ENCODE measurements at regions not wholly inside any gene's neighbourhood (a gene's known extent, or its start where the extent isn't known, plus 50 kb on each side); places are given as distances from the start of the nearest gene placed in this dataset.

DNA sequence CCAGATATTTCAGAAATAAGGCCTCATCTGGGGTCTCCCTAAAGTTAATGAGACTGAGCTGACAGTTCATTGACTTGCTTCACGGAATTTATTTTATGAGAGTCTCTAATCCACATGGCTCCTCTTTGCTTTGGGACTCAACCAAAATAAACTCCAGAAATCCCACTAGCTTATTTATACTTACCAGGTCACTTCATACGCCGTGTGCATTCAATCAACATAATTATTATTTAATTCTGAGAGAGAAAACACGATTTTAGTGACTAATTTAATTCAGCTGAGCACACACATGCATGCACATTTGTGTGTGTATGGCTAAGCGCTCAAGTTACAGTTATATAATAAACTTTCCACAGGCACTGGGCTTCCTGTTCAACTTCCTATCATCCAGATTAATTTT, 333.4 kb upstream of the CCDC196 start:
- no peaks in the 10 kb centered on the region for H3K79me2 ChIP-seq (ENCODE audit: low read length)
- H3K4me2 ChIP-seq (ENCODE audit: low read length): no peak overlapping the region
- H3K9ac ChIP-seq (ENCODE audit: low read length): no peak overlapping the region
- H3K9me3 ChIP-seq (ENCODE audit: insufficient read depth, low read length): no peaks in the 10 kb centered on the region
- H3K4me1 ChIP-seq (ENCODE audit: low read length): no peaks in the 10 kb centered on the region
- no peaks in the 10 kb centered on the region for H3K36me3 ChIP-seq (replicated peaks; ENCODE audit: low read depth, low read length)
- H3K27ac ChIP-seq (ENCODE audit: low read length): no peak overlapping the region
- no peak overlapping the region for H3K4me3 ChIP-seq (ENCODE audit: low read length)
- H2AFZ ChIP-seq (ENCODE audit: low read depth, low read length): no peak overlapping the region
- H3K27me3 ChIP-seq (ENCODE audit: low read depth, low read length): no peaks in the 10 kb centered on the region
- H4K20me1 ChIP-seq (ENCODE audit: insufficient read depth, low read length): no peaks in the 10 kb centered on the region
- TF ChIP-seq, protein P1, sequence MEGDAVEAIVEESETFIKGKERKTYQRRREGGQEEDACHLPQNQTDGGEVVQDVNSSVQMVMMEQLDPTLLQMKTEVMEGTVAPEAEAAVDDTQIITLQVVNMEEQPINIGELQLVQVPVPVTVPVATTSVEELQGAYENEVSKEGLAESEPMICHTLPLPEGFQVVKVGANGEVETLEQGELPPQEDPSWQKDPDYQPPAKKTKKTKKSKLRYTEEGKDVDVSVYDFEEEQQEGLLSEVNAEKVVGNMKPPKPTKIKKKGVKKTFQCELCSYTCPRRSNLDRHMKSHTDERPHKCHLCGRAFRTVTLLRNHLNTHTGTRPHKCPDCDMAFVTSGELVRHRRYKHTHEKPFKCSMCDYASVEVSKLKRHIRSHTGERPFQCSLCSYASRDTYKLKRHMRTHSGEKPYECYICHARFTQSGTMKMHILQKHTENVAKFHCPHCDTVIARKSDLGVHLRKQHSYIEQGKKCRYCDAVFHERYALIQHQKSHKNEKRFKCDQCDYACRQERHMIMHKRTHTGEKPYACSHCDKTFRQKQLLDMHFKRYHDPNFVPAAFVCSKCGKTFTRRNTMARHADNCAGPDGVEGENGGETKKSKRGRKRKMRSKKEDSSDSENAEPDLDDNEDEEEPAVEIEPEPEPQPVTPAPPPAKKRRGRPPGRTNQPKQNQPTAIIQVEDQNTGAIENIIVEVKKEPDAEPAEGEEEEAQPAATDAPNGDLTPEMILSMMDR (IDR thresholded peaks at IDR 0.05; ENCODE audit: low read depth, low read length): no peak
- TF ChIP-seq EZH2phosphoT487 (IDR thresholded peaks at IDR 0.05; ENCODE audit: low read depth): no peak

DNA sequence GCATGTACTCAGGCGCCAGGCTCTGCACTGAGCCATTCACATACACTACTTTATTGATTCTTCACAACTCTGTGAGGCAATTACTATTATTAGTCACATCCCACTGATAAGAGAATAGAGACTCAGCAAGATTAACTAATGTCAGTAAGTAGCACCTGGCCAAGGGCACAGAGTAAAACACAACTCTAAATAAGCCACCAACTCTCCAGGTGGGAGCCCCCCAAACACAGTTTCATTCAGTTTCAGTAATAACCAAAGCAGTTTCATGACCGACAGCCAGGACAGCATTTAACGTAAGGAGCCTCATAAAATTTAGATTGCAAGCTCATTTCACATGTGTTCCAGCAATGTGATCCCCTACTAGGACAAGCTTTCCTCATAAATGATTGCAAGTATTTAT, 323.1 kb upstream of the CCDC196 start:
- H3K4me2 ChIP-seq (ENCODE audit: low read length): no peak overlapping the region
- no peaks in the 10 kb centered on the region for H3K79me2 ChIP-seq (ENCODE audit: low read length)
- no peak overlapping the region for H3K4me3 ChIP-seq (ENCODE audit: low read length)
- TF ChIP-seq, protein P1 (IDR thresholded peaks at IDR 0.05; ENCODE audit: low read depth, low read length): no peak
- no peak for TF ChIP-seq EZH2phosphoT487 (IDR thresholded peaks at IDR 0.05; ENCODE audit: low read depth)
- H3K9ac ChIP-seq (ENCODE audit: low read length): no peak overlapping the region
- H2AFZ ChIP-seq (ENCODE audit: low read depth, low read length): no peak overlapping the region
- peaks cover 7% of the 10 kb centered on the region; the same call in 1 of the 2 replicates for H3K27me3 ChIP-seq (ENCODE audit: low read depth, low read length)
- no peaks in the 10 kb centered on the region for H3K36me3 ChIP-seq (replicated peaks; ENCODE audit: low read depth, low read length)
- H4K20me1 ChIP-seq (ENCODE audit: insufficient read depth, low read length): no peaks in the 10 kb centered on the region
- no peaks in the 10 kb centered on the region for H3K4me1 ChIP-seq (ENCODE audit: low read length)
- no peaks in the 10 kb centered on the region for H3K9me3 ChIP-seq (ENCODE audit: insufficient read depth, low read length)
- no peak overlapping the region for H3K27ac ChIP-seq (ENCODE audit: low read length)

DNA sequence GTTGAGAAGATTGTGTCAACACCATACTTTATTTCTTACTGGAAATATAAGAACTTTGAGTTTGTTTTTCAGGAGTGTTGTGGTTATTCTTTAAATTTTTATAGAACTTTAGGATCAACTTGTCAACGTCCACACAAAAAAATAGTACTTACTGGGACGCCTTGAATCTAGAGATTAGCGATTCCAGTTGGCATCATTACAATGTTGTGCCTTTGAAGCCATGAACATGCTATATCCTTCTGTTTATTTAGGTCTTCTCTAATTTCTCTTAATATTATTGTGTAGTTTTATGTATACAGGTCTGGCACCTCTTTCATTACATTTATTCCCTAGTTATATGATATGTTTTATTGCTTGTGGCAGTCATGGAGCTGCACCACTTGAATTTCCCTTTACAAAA, 320.8 kb upstream of the CCDC196 start:
- Histone ChIP-seq H3K4me3 (ENCODE audit: low read length) (no peak overlapping the region), H3K27me3 (ENCODE audit: low read depth, low read length) (no peaks in the 10 kb centered on the region), H3K4me2 (ENCODE audit: low read length) (no peak overlapping the region), H3K79me2 (ENCODE audit: low read length) (no peaks in the 10 kb centered on the region), H4K20me1 (ENCODE audit: insufficient read depth, low read length) (no peaks in the 10 kb centered on the region), H3K9me3 (ENCODE audit: insufficient read depth, low read length) (no peaks in the 10 kb centered on the region), H3K4me1 (ENCODE audit: low read length) (no peaks in the 10 kb centered on the region), H3K9ac (ENCODE audit: low read length) (no peak overlapping the region), H3K27ac (ENCODE audit: low read length) (no peak overlapping the region), H3K36me3 (replicated peaks; ENCODE audit: low read depth, low read length) (no peaks in the 10 kb centered on the region), H2AFZ (ENCODE audit: low read depth, low read length) (no peak overlapping the region)
- TF ChIP-seq, protein P1 (IDR thresholded peaks at IDR 0.05; ENCODE audit: low read depth, low read length): no peak
- no peak for TF ChIP-seq EZH2phosphoT487 (IDR thresholded peaks at IDR 0.05; ENCODE audit: low read depth)

DNA sequence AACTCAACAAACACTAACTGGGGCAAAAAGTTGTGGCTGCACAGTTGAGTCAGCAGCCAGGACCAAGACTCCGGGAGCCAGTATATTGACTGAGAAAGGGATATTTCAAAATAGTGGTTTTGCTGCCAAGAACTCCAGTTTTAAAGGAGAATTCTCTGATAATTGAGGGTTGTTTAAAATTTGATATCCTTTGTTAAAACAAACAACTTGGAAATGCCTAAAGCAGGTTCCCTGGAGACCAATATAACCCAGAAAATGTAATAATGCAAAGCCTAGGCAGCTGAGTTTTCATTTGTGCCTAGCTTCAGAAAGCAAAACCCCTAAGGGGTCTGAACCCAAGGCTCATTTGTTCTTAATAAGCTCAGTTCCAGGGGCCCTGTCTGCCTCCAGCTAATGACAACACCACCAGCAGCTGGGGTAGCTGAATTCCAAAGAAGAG, 311.7 kb upstream of the CCDC196 start:
- Histone ChIP-seq H2AFZ (ENCODE audit: low read depth, low read length) (no peak overlapping the region), H3K27me3 (ENCODE audit: low read depth, low read length) (peaks cover 5% of the 10 kb centered on the region; the same call in 1 of the 2 replicates), H3K27ac (ENCODE audit: low read length) (no peak overlapping the region), H3K79me2 (ENCODE audit: low read length) (no peaks in the 10 kb centered on the region), H4K20me1 (ENCODE audit: insufficient read depth, low read length) (no peaks in the 10 kb centered on the region), H3K36me3 (replicated peaks; ENCODE audit: low read depth, low read length) (no peaks in the 10 kb centered on the region), H3K9me3 (ENCODE audit: insufficient read depth, low read length) (no peaks in the 10 kb centered on the region), H3K4me3 (ENCODE audit: low read length) (no peak overlapping the region), H3K4me2 (ENCODE audit: low read length) (no peak overlapping the region), H3K4me1 (ENCODE audit: low read length) (no peaks in the 10 kb centered on the region), H3K9ac (ENCODE audit: low read length) (no peak overlapping the region)
- TF ChIP-seq, protein P1 (IDR thresholded peaks at IDR 0.05; ENCODE audit: low read depth, low read length): no peak
